GM12875 (cell line): ENCODE measurements at regions not wholly inside any gene's neighbourhood (a gene's known extent, or its start where the extent isn't known, plus 50 kb on each side); places are given as distances from the start of the nearest gene placed in this dataset.
"Not testable (repeated sequence)": the region's sequence is repeated elsewhere in the genome, so short reads cannot be mapped to it uniquely, and the experiment has no call there.

Experiments
- H3K4me3 ChIP-seq: one replicate; pipeline ENCODE4 v1.5.1; 2011; ENCODE audit warnings: low read depth, low read length, control low read depth
- CTCF ChIP-seq: IDR thresholded peaks from 2 replicates; pipeline ENCODE4 v1.5.1; 2011; ENCODE audit warnings: low read depth, mild to moderate bottlenecking, control low read depth, inconsistent platforms, low read length, moderate library complexity, borderline replicate concordance; ENCODE audit not compliant: insufficient read depth

- H3K4me3 ChIP-seq = not testable (repeated sequence)
Observed at GRCh38 chr4:131747203-131747602, 1401.9 kb upstream of the PCDH10 start.

DNA sequence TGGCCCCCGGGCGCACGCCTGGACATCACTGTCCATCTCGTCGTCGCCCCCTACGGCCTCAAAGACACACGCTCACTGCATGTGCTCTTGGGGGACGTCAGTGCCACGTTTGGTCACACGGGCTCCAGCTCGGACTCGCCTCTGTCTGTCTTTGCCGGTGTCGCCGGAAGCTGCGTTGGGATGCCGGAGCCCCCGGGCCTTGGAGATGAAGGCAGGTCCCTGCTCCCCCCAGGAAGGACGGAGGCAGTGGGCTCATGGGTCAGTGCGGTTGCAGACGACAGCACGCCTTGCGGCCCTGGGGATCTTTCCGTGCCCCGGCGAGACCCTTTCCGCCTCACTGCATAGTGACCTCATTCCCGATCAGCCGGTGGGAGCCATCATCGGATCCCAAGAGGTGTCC, 1399.9 kb upstream of the PCDH10 start:
- not testable (repeated sequence) for H3K4me3 ChIP-seq

GRCh38 chr4:131750006-131750405, 1399.1 kb upstream of the PCDH10 start:
- H3K4me3 ChIP-seq = not testable (repeated sequence)

DNA sequence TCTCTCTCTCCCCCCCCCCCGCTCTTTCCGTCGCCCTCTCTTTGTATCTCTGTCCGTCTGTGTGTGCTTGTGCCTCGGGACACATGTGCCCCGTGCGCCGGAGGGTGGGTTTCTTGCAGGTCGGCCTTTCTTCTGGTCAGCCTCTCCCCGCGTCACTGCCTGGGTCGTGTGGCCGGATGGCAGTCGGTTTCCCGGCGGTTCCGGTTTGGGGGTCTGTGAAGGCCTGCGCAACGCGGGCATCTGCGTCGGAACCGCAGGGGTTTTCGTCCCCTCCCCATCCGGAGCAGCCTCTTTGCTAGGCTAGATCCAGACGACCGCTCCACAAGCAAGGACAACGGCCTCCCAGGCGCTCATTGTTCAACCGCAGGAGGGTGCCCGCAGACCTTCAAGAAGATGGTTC, 1398.6 kb upstream of the PCDH10 start:
- not testable (repeated sequence) for H3K4me3 ChIP-seq

- not testable (repeated sequence) for H3K4me3 ChIP-seq
Observed at GRCh38 chr4:131762234-131762633, 1386.9 kb upstream of the PCDH10 start.

GRCh38 chr4:131764730-131765129, 1384.4 kb upstream of the PCDH10 start:
- TF ChIP-seq CTCF = no peak

DNA sequence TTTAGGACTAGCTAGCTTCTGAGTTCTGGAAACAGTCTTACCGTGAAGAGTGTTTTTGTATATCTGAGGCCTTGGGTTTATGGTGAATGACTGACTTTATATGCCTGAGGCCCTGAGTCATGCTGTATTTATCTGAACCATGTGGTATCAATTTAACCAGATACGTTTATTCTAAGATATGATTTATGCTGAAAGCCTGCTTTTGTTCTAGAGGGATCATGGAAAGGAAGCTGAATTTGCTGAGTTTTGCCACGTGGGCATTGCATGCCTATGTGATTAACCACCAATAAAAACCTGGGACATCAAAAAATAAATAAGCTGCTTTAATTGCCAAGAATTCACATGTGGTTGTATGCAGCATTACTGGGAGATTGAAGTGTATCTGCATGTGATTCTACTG, 1374.7 kb upstream of the PCDH10 start:
- H3K4me3 ChIP-seq = not testable (repeated sequence)

More at GRCh38 chr4:131764730-131765129, 1384.4 kb upstream of the PCDH10 start:
- no peak overlapping the region for H3K4me3 ChIP-seq

- H3K4me3 ChIP-seq = not testable (repeated sequence)
Observed at GRCh38 chr4:131810565-131810964, 1338.5 kb upstream of the PCDH10 start.
